Fibroblast of skin of scalp (primary cell): ENCODE measurements at regions not wholly inside any gene's neighbourhood (a gene's known extent, or its start where the extent isn't known, plus 50 kb on each side); places are given as distances from the start of the nearest gene placed in this dataset.

ENCODE experiments used
- DNase-seq: peaks from one replicate; pipeline ENCODE4 v3.0.0-alpha.2; 2013

GRCh38 chr12:4014444-4014843 lies 141.2 kb upstream of the PARP11 start:
- no peak for DNase-seq

GRCh38 chr12:4012977-4013968 lies 140.1 kb upstream of the PARP11 start:
- no peak for DNase-seq

GRCh38 chr12:4012073-4012472 lies 138.9 kb upstream of the PARP11 start:
- DNase-seq: no peak

GRCh38 chr12:4011597-4011996 lies 138.4 kb upstream of the PARP11 start:
- no peak for DNase-seq

- DNase-seq: no peak
These were observed 136.9 kb upstream of the PARP11 start for GRCh38 chr12:4009979-4010704.

GRCh38 chr12:4006743-4007142 lies 133.5 kb upstream of the PARP11 start:
- DNase-seq: no peak

- no peak for DNase-seq
These were observed 132.7 kb upstream of the PARP11 start for GRCh38 chr12:4005851-4006430.

- DNase-seq: no peak
These were observed 130.4 kb upstream of the PARP11 start for GRCh38 chr12:4003576-4003975.

- DNase-seq: no peak
These were observed 129.4 kb upstream of the PARP11 start for GRCh38 chr12:4002601-4003000.

GRCh38 chr12:4001841-4002240 lies 128.6 kb upstream of the PARP11 start:
- DNase-seq: no peak

GRCh38 chr12:4001031-4001430 lies 127.8 kb upstream of the PARP11 start:
- no peak for DNase-seq

- DNase-seq: no peak
These were observed 126.7 kb upstream of the PARP11 start for GRCh38 chr12:3999904-4000303.

- DNase-seq: no peak
These were observed 126.0 kb upstream of the PARP11 start for GRCh38 chr12:3998968-3999792.

- no peak for DNase-seq
These were observed 125.2 kb upstream of the PARP11 start for GRCh38 chr12:3998397-3998796.

GRCh38 chr12:3996322-3996721 lies 123.1 kb upstream of the PARP11 start:
- DNase-seq: no peak

- no peak for DNase-seq
These were observed 122.1 kb upstream of the PARP11 start for GRCh38 chr12:3995306-3995705.

GRCh38 chr12:3994500-3994899 lies 121.3 kb upstream of the PARP11 start:
- no peak for DNase-seq

GRCh38 chr12:3992945-3993344 lies 119.7 kb upstream of the PARP11 start:
- no peak for DNase-seq

GRCh38 chr12:3991798-3992580 lies 118.8 kb upstream of the PARP11 start:
- no peak for DNase-seq

GRCh38 chr12:3990501-3991280 lies 117.5 kb upstream of the PARP11 start:
- DNase-seq: no peak

GRCh38 chr12:3989218-3989550 lies 116.0 kb upstream of the PARP11 start:
- no peak for DNase-seq
